ENCODE measurements at regions not wholly inside any gene's neighbourhood (a gene's known extent, or its start where the extent isn't known, plus 50 kb on each side); places are given as distances from the start of the nearest gene placed in this dataset.

GRCh38 chr12:92560713-92561542 is 141.9 kb upstream of the PLEKHG7 start:
- no peaks in the 10 kb centered on the region for H3K27me3 ChIP-seq (replicated peaks; ENCODE audit: insufficient read depth)
- DNase-seq (ENCODE audit: low spot score), result no peak
- peaks cover 14 to 43% of the 10 kb centered on the region in 2 donors for H3K4me1 ChIP-seq (ENCODE audit: control insufficient read depth in 1 of 2, low read depth in 2 of 2)
- H3K27ac ChIP-seq, result peak overlapping the region; percentile 19 to 25
- TF ChIP-seq, protein P1, sequence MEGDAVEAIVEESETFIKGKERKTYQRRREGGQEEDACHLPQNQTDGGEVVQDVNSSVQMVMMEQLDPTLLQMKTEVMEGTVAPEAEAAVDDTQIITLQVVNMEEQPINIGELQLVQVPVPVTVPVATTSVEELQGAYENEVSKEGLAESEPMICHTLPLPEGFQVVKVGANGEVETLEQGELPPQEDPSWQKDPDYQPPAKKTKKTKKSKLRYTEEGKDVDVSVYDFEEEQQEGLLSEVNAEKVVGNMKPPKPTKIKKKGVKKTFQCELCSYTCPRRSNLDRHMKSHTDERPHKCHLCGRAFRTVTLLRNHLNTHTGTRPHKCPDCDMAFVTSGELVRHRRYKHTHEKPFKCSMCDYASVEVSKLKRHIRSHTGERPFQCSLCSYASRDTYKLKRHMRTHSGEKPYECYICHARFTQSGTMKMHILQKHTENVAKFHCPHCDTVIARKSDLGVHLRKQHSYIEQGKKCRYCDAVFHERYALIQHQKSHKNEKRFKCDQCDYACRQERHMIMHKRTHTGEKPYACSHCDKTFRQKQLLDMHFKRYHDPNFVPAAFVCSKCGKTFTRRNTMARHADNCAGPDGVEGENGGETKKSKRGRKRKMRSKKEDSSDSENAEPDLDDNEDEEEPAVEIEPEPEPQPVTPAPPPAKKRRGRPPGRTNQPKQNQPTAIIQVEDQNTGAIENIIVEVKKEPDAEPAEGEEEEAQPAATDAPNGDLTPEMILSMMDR (IDR thresholded peaks at IDR 0.05), result no peak
- no peaks in the 10 kb centered on the region for H3K9me3 ChIP-seq
- peak overlapping the region; percentile 15 for H3K4me3 ChIP-seq
- no peaks in the 10 kb centered on the region for H3K36me3 ChIP-seq
- no peak for ATAC-seq (ENCODE audit: insufficient number of reproducible peaks, low FRiP score, low read depth)

DNA sequence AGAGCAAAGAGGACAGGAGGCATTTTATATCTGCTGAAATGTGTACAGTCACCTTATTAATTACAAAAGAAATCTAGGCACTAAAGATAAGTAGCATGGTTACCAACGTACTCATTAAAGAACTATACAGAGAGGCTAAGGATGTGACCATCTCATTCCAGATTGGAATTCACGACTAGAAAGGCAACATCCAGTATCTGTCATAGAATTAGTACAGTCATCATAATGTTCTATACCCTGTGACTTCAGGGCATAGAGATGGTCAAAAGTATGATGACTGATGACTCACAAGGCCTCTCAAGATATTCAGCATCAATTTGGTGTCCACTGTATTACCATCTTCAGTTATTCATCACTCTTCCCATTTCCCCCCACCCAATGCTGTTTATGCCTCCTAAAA is 144.0 kb upstream of the PLEKHG7 start:
- Histone ChIP-seq H3K4me1 (ENCODE audit: control insufficient read depth in 1 of 2, low read depth in 2 of 2) (peaks cover 17 to 48% of the 10 kb centered on the region in 2 donors), H3K36me3 (no peaks in the 10 kb centered on the region), H3K27ac (no peak overlapping the region), H3K27me3 (replicated peaks; ENCODE audit: insufficient read depth) (no peaks in the 10 kb centered on the region), H3K4me3 (no peak overlapping the region), H3K9me3 (no peaks in the 10 kb centered on the region)
- DNase-seq (ENCODE audit: low spot score) (no peak), ATAC-seq (ENCODE audit: insufficient number of reproducible peaks, low FRiP score, low read depth) (no peak)
- TF ChIP-seq, protein P1 (IDR thresholded peaks at IDR 0.05), result no peak

DNA sequence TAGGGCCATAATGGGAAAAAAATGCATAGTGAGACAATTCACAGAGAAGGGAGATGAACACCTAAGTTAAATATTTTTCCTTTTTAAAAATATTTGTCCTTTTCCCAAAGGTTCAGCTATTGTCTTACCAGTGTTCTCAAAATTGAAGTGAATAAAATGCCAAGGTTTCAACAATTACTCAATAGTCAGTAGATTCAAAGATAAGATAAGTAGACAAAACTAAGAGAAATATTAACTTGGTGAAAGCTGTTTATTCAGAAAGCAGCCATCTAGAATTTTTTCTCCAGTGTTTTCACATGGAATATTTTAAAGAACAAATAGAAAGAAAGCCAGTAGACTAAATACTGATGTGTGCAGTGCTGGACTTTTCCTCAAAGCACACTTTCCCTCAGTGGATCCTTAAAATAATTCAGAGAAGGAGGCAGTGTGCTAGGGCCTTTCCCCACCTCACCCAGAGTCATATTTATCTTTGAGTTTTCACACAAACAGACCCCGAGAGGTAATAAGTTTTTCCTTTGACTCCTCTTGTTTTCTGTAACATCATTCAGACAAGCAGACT is 144.5 kb upstream of the PLEKHG7 start:
- Histone ChIP-seq H3K36me3 (no peaks in the 10 kb centered on the region), H3K4me3 (no peak overlapping the region), H3K9me3 (no peaks in the 10 kb centered on the region), H3K4me1 (ENCODE audit: control insufficient read depth in 1 of 2, low read depth in 2 of 2) (peaks cover 21 to 52% of the 10 kb centered on the region in 2 donors), H3K27me3 (replicated peaks; ENCODE audit: insufficient read depth) (no peaks in the 10 kb centered on the region), H3K27ac (no peak overlapping the region)
- TF ChIP-seq, protein P1 (IDR thresholded peaks at IDR 0.05), result no peak
- no peak for ATAC-seq (ENCODE audit: insufficient number of reproducible peaks, low FRiP score, low read depth)
- DNase-seq (ENCODE audit: low spot score), result no peak

DNA sequence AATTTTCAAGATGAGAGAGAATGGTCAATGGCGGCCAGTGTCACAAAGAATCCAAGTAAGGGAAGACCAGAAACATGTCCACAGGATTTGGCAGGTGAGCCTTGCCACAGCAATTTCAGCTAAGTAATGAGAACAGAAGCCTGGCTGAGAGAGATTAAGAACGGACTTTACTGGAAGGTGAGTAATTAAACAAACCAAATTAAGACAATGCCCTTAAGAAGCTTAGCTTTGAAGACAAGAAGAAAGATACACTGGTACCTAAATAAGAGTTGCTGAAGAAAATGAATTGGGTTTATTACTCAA is 145.4 kb upstream of the PLEKHG7 start:
- H3K27me3 ChIP-seq (replicated peaks; ENCODE audit: insufficient read depth), result no peaks in the 10 kb centered on the region
- H3K36me3 ChIP-seq, result no peaks in the 10 kb centered on the region
- ATAC-seq (ENCODE audit: insufficient number of reproducible peaks, low FRiP score, low read depth) (no peak), DNase-seq (ENCODE audit: low spot score) (no peak)
- H3K9me3 ChIP-seq, result no peaks in the 10 kb centered on the region
- no peak overlapping the region for H3K4me3 ChIP-seq
- TF ChIP-seq, protein P1 (IDR thresholded peaks at IDR 0.05), result no peak
- H3K27ac ChIP-seq, result no peak overlapping the region
- peaks cover 26 to 54% of the 10 kb centered on the region in 2 donors for H3K4me1 ChIP-seq (ENCODE audit: control insufficient read depth in 1 of 2, low read depth in 2 of 2)

DNA sequence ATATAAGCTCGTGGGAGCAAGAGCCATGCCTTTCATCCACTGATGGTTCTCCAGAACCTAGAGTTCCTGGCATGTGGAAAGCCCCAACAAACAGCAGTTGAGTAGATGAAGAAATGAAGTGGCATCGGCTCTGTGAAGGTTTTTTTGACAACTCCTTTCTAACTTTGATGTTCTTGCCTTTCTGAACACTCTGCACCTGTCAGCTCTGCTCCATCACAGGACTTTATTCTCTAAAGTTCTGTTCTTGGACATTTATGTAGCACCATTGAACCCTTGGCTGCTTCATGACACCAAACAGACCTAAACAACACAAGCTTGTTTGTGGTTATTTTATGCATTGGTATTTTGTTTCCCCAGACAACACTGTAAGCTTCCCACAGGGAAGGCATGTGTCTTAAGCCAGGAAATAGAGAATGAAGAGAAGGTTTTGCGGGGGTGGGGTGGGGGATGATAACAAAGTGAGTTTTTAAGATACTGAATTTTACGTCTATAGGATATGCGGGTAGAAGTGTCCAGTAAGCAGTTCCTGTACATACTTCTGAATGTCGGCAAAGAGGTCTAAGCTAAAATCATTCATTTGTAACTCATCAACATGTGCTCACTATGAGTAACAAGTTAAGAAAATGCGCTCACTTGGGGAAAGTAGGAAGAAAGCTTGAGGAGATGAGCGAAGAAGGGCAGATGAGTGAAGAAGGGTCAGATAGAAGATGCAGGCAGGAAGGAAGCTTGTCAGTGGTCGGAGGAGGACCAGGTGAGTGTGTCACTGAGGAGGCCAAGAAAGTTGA is 146.0 kb upstream of the PLEKHG7 start:
- no peak for DNase-seq (ENCODE audit: low spot score)
- no peaks in the 10 kb centered on the region for H3K36me3 ChIP-seq
- H3K4me1 ChIP-seq (ENCODE audit: control insufficient read depth in 1 of 2, low read depth in 2 of 2), result peaks cover 25 to 52% of the 10 kb centered on the region in 2 donors
- no peak overlapping the region for H3K4me3 ChIP-seq
- TF ChIP-seq, protein P1 (IDR thresholded peaks at IDR 0.05), result no peak
- ATAC-seq (ENCODE audit: insufficient number of reproducible peaks, low FRiP score, low read depth), result no peak
- H3K27ac ChIP-seq, result no peak overlapping the region
- no peaks in the 10 kb centered on the region for H3K9me3 ChIP-seq
- no peaks in the 10 kb centered on the region for H3K27me3 ChIP-seq (replicated peaks; ENCODE audit: insufficient read depth)
